SKM-1 treated with dmso at 0.1 percent for 144 hours (cell line): ENCODE measurements at regions not wholly inside any gene's neighbourhood (a gene's known extent, or its start where the extent isn't known, plus 50 kb on each side); places are given as distances from the start of the nearest gene placed in this dataset.

Experiments used
- DNase-seq: peaks from one replicate; lab custom pipeline; 2025; ENCODE audit not compliant: unreplicated experiment; lab: John Stamatoyannopoulos, UW

DNA sequence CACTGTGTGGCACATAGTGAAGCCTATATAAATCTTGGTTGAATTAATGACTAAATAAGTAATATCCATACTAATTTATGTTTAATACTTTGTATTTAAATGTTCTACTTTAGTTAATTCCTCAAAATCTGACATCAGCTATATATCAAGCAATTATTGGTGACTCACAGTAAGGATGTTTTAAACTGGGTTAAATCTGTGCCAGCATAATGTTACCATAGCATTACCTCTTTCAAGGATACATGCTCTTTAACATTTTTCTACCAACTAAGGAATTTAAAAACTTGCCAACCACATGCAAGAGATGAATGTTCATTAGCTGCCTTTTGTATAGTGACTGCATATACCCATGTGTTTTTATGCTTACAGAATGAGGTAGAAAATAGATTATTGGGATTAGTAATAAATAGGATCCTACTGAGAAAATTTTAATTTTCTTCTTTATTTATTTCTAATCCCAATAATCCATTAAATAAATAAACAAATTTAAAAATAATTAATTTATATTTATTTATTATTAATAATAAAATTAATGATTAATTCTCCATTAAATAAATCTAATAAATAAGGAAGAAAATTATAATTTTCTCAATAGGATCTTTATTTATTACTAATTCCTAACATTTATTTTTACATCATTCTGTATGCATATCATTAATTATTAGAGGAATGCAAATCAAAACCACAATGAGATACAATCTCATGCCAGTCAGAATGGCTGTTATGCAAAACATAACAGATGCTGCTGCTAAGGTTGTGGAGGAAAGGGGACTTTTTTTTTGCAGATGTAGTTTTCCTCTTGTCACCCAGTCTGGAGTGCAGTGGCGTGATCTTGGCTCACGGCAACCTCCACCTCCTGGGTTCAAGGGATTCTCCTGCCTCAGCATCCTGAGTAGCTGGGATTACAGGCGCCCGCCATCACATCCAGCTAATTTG lies 410.7 kb upstream of the DSEL start:
- no peak for DNase-seq

DNA sequence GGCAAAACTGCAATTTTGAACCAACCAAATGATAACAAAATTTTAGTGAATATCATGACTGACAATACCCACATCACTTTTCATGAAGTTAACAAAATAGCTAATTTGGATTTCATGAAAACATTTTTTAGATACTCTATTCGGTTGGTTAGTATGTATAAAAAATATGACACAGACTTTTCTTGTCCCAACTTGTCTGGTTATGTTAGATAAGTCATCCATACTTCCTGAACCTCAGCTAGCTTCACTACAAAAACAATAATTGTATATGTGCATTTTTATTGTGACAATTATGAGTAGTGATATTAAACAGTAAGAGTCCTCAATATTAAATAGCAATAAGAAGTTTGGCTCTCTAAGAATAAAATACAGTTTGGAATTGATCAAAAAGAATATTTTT lies 408.1 kb upstream of the DSEL start:
- no peak for DNase-seq

- no peak for DNase-seq
These were observed 402.8 kb upstream of the DSEL start for GRCh38 chr18:67919316-67919715.

DNA sequence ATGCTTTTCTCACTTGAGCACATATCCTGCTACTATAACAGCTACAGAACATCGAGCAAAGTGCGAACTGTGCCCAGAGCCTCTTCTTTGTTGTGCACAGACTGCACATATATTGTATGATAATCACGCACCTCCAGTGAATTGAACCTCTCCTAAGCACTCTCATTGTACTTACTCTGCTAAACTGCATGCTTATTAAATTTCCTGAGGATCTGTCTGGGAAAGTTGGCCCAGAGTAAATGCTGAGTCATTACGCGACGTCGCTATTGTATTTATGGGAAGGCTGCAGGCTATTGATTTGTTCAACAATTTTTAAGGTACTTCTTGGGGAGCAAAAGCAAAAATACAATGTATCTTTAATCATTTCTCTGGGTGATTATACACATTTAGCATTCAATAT lies 399.6 kb upstream of the DSEL start:
- no peak for DNase-seq

- no peak for DNase-seq
These were observed 396.5 kb upstream of the DSEL start for GRCh38 chr18:67913040-67913439.

GRCh38 chr18:67901573-67901972 lies 385.1 kb upstream of the DSEL start:
- DNase-seq = no peak

DNA sequence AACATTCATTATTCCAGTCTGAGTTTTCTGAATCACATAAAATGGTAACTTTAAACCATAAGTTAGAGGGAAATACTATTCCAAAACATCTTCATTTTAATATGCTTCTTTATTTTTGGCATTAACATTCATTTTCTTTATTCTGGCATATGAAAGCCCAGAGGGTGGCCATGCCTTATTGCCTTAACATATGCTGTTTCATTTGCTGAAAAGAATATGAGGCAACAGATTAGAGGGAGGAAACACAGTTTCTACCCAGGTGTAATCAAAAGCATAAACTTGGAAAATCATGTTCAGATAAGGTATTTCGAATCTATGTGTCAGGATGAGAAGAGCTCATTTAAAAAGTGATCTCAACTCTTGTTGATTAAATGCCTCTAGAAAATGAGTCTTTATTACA lies 379.9 kb upstream of the DSEL start:
- DNase-seq = no peak

DNA sequence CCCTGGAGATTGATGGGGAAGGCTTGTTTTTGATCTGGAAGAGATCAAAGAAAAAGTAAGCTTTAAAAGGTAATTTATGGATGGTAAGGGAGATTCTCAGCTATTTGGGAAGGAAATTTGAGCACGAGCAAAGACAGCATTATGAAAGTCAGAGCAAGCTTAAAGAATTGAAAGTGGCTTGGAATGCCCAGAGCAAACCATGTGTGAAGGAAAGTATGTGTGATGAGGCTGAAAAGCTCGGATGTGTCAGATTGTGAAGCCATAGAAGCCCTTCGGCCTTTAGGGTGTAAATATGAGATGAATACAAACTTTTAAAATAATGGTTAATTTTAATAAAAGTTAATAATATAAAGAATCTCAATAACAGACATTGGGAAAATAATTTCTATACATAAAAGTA lies 377.4 kb upstream of the DSEL start:
- no peak for DNase-seq

GRCh38 chr18:67876871-67877270 lies 360.4 kb upstream of the DSEL start:
- no peak for DNase-seq

DNA sequence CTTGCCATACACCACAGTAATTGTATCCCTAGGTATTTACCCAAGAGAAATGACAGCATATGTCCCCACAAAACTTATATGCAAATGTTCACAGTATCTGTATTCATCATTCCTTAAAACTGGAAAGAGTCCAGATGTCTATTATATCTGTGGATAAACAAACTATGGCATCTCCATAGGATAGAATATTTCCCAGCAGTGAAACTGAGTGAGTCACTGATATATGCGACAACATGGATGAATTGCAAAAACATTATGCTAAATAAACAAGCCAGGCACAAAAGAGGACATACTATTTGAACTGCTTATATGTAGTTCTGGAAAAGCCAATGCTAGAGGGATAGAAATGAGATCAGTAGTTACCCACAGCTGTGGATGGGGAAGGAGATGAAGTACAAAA lies 359.4 kb upstream of the DSEL start:
- no peak for DNase-seq

- DNase-seq = no peak
These were observed 358.5 kb upstream of the DSEL start for GRCh38 chr18:67875060-67875459.

DNA sequence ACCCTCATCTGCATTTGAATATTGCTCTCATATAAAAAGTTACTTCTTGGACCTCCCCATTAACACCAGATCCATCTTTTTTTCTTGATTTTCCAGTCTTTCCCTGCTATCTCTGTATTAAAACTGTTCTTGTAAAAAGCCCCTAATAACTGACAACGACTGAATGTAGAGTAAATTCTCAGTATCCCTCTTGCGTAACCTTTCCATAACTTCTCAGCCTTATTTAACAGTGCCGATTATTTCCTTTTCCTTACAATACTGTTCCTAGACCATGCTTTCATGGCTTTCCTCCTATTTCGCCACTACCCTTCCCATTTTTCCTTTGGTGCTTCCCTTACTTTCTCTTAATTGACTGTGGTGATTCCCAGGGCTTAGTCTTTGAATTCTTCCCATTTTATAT lies 348.9 kb upstream of the DSEL start:
- DNase-seq = no peak

DNA sequence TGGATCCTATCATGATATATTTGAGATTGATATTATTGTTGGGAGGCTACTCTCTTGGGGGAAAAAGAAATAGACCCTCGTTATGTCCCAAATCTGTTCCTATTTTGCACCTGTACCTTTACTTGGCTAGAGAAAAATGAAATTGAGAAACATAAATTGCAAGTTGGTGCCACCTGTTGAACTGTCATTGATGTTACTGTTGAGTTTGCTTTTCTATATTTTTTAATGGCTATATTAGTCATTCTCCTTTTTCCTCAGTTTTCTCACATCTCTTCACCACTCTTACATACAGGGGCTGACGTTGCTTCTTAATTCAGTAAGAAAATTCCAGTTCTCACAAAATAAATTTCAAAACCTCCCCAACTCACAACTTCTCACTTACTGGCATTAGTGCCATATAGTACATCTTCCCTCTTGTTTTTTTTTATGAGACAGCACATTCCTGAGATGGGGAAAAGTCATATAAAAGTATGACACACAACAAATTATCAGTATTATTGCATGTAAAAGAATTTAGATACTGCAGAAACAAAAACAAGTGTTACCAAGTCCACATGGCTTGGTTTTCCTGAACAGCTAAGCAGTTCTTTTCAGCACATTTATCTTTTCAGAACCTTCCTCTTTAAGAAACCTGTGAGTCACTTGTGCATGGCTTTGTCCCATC lies 348.3 kb upstream of the DSEL start:
- DNase-seq = no peak

- no peak for DNase-seq
These were observed 345.5 kb upstream of the DSEL start for GRCh38 chr18:67862069-67862468.

- DNase-seq = no peak
These were observed 337.8 kb upstream of the DSEL start for GRCh38 chr18:67854340-67854739.

DNA sequence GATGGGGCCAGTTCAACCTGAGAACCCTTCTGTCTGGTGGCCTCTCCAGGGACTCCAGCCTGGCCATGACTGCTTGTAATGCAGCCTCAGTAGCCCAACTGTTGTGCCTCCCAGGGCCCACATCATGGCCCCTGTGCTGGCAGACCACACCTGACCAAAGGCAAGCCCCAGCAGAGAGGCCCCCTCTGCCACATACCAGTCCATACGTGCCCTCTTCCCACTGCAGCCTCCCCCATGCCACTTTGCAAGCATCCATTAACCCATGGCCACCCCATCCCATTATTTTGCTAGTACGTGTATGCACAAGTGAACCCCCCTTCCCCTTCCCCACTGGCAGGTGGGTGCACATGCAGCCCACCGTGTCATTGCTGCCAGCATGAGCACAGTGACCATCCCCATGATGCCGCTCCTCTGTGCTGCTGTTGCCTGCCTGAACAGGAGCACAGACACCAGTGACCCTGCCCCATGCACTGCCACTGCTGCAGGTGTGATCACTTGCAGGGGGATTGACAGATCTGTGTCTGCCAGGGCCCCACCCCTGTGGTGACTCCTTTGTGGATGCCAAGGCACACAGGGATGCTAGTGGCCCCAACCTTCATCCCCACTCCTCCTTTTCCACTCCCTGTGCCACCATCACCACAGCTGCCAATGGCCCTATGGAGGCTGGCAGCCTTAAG lies 330.0 kb upstream of the DSEL start:
- no peak for DNase-seq

DNA sequence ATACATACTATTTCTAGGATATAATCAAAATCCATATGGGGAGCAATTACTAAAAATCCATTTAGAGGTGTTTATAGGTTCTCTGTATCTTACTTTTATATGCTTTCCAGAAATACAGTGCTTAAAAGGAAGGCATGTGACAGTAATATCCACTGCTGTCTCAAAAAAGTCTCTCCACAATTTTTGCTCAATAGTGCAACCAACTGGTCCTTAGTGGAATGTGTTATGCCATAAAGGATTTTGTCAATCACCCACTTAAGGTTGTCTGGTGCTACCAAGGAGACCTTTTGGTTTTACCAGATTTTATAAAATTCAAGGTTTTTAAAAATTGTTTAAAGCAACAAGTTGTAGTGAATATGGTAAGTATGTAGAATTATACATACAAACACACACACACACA lies 328.5 kb upstream of the DSEL start:
- no peak for DNase-seq

DNA sequence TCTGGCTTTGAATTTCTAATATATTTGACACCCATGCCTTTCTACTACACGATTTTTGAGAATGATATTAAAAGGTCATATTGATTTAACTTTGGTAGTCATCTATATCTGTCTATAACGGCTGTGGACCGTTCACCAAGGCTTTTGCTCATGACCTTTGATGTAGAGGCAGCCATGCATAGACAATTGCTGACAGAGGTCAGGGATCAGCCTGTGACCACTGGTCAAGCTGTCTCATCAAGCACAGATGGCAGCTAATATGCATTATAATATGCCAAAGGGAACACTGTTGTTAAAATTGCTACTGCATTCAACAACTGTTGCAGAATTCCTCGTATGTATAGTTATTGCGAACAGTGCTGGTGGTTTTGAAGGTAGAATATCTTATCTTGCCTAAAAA lies 323.9 kb upstream of the DSEL start:
- DNase-seq = no peak

DNA sequence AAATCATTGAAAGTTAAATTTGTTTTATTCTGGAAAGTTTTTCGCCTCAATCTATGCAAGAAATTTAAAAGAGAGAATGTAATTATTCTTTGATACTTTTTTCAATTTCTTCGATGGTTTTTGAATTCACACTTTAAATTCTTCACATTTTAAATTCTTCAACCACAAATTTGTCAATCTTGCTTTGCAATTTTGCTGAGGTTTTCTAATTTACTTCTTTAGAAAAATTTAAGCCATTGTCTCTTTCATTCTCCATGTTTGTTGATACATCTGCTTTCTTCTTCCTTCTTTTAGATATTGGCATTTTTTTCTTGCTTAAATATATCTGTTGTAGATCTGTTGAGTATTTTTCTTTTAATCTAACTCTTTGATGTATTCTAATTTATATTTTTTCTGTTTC lies 301.9 kb upstream of the DSEL start:
- no peak for DNase-seq

DNA sequence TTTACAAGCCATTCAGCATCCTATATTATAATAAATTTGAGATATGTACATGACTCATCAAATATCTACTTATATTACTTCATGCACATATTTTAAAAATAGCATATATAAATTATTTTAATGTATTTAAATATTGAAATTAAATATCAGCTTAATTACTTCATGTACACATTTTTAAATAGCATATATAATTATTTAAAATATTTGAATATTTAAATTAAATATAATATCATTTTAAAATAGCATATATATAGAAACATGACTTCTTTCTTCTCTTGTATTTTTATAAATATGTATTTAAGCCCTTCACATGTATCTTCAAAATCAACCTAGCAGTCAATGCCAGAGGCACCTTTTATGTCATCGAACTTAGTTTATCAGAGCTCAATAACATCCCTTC lies 298.8 kb upstream of the DSEL start:
- no peak for DNase-seq

DNA sequence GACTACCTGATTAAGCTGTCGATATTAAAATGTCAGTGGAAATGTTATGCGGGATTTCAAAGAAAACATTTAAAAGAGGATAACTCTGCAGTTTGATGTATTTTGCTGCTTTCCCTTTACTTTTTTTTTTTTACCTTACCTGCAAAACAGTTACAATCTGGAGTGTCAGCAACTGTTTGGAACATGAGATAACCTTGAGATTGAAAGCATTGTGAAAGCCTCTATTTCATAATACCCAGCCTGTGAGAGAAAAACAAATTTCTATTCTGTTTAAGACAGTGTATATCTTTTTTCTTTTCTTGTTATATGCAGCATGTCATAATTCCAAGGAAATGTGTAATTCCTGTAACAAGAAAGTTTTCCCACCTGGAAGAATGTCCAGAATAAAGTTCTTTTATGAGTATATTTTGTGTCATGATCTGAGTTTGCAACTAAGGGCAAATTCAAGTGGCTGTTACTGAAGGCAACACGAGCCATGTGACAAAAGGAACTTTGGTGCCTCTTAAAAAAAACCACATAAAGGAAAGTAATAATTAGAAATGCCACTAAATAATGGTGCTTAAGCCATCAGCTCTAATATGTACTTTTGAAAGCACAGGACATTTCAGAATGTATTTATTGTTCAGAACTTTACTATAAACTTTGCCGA lies 297.0 kb upstream of the DSEL start:
- DNase-seq = no peak

- no peak for DNase-seq
These were observed 288.7 kb upstream of the DSEL start for GRCh38 chr18:67805261-67805660.
